ENCODE measurements at regions not wholly inside any gene's neighbourhood (a gene's known extent, or its start where the extent isn't known, plus 50 kb on each side); places are given as distances from the start of the nearest gene placed in this dataset.

DNA sequence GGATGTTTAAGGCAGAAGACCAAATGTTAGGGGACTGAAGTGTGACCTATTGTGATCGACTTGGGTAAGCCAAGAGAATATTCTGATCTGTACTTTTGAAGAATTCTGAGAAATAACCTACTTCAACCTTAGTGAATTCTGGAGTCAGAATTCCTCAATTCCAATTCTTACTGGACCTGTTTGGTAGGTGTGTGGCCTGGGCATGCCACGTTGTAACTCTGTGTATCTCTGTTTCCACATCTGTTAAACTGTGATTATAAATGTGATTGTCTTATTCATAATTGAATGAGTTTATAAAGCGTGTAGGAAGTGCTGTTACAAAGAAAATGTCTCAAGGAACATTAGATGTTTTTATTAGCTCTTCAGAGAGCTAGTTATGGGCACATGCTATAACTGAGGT, 64.5 kb downstream of the TUSC1 start:
- DNase-seq = no peak

DNA sequence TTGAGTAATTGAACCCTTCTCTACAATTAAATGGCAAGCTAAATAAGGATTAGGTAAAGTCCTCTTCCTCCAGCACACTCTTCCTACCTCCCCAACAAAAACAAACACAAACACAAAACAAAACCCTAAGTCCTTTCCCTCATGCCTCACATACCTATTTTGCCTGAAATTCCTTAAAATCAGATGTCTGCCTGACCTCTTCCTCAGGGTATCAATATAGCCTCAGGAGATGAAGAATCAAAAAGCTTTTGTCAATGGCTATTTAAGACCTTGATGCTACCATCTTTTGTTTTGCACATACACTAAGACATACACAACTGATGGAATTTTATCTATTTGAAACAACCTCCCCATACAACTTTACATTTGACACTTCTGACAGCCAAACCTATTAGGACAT, 75.1 kb downstream of the TUSC1 start:
- DNase-seq = no peak

DNA sequence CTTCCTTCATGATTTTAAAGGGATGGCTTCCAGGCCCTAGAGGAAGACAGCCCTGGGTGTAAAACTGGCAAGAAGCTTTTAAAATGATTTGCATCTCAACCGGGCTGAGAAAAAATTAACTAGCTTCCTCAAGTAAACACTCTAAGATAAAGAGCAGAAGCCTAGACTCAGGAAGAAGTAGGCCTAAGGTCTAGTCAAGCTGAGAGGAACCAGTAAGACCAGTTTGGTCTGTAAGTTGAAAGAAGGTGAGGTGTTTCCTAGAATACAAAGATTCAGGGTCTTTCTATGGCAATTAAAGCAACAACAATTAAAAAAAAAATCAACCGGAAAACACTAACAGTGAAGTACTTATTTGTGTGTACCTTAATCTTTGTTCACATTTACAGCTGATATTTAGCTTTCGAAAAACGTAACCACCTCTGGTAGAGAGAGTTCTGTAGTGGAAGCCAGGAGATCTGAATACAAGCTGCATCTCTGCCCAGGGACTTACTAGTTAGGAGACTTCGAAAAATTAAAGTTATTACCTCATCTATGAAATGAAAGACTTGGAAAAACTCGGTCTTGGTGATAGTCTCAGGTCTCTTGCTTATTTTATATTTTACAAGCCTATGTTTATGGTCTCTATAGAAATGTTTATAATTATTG, 75.7 kb downstream of the TUSC1 start:
- DNase-seq = no peak

- no peak for DNase-seq
These were observed 77.7 kb downstream of the TUSC1 start for GRCh38 chr9:25600501-25600900.

DNA sequence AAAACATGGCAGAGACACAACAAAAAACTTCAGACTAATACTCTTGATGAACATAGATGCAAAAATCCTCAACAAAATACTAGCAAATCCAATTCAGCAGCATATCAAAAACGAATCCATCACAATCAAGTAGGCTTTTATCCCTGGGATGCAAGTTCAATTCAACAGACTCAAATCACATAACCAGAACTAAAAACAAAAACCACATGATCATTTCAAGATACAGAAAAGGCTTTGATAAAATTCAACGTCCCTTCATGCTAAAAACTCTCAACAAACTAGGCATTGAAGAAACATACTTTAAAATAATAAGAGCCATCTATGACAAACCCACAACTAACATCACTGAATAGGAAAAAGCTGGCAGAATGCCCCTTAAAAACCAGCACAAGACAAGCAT, 93.6 kb downstream of the TUSC1 start:
- no peak for DNase-seq

DNA sequence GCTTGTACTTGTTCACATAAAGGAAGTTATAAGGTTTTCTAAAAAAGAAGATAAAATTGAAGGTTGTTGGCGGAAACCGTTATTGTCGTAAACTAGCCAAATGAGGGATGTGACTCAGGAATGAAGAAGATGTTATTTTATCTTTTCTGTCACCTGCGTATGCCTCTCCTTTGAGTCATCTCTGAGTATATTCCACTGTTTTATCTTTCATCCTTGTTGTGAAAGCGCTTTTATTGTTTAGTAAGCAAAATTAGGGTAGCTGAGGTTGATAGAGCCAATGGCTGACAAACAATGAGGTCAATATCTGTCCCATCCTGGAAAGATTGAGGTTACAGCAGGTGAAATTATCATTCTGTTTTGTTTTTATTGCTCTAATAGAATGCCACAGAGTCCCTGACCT, 105.0 kb downstream of the TUSC1 start:
- no peak for DNase-seq

GRCh38 chr9:25571491-25571890, 106.8 kb downstream of the TUSC1 start:
- no peak for DNase-seq

- no peak for DNase-seq
These were observed 107.4 kb downstream of the TUSC1 start for GRCh38 chr9:25570802-25571201.

- DNase-seq = no peak
These were observed 116.1 kb downstream of the TUSC1 start for GRCh38 chr9:25562101-25562500.

DNA sequence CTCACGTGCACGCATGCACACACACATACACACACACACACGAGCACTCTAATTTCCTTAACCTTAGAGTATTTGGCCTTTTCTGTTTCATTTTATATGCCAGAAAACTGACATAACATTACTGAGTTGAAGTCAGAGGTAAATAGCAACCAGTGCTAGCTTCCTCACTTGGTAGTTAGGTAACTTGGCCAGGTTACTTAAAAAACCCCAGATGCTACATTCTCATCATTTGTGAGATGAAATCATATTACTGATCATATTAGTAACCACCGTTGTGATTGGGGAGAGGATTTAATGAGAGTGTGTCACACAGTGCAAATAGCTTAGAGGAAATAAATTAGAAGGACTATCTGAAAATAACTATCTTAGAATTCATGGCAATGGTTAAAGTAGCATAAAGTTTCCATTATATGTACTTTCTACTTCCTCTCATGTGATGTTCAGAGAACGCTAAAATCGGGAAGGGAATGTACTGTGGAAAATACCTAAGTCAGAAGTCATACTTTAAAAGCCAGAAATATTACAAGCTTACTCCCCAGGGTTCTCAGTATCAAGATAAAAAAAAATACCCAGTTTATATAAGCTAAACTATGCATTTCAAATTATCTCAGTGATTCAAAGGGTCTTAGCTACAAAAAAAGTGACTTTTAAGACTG, 120.5 kb downstream of the TUSC1 start:
- DNase-seq = no peak

DNA sequence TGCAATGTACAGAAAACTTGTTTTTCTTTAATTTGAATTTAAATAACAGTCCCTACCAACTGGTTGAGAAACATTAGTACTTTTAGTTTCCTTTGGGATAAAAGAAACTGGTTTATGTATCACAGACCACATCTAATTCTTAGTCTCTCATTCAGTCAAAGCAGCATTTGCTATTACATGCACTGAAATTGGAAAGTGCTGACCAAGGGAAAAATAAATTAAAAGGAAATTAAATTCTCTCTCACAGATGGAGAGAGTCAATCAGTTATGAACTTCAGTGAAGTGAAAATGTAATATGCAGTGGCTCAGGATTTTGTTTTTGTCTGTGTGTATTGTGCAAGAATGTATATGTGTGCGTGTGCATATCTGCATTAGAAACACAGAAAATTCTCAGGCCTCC, 121.7 kb downstream of the TUSC1 start:
- DNase-seq = no peak

GRCh38 chr9:25548847-25549246, 129.4 kb downstream of the TUSC1 start:
- no peak for DNase-seq

- DNase-seq = no peak
These were observed 134.4 kb downstream of the TUSC1 start for GRCh38 chr9:25543806-25544205.

- no peak for DNase-seq
These were observed 135.9 kb downstream of the TUSC1 start for GRCh38 chr9:25542319-25542718.

DNA sequence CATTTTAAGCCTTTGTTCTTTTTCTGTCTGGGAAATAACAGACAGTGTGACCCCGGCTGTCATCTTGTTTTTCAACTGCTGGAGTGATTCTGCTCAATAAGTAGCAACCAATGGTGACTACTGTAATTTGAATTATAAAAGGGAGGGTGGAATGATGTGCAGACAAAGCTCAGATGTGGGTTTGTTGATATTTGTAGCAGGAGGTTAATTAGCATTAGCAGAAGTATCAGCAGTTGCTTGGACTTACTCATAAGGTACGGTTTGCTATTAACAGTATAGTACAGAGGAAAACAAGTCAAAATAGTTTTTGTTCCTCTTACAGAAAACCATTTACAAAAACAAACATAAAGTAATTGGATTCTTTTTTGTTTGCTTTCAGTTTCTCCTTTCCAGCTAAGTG, 140.4 kb downstream of the TUSC1 start:
- no peak for DNase-seq

- no peak for DNase-seq
These were observed 159.0 kb downstream of the TUSC1 start for GRCh38 chr9:25519286-25519685.

- DNase-seq = no peak
These were observed 160.5 kb downstream of the TUSC1 start for GRCh38 chr9:25517701-25518100.

DNA sequence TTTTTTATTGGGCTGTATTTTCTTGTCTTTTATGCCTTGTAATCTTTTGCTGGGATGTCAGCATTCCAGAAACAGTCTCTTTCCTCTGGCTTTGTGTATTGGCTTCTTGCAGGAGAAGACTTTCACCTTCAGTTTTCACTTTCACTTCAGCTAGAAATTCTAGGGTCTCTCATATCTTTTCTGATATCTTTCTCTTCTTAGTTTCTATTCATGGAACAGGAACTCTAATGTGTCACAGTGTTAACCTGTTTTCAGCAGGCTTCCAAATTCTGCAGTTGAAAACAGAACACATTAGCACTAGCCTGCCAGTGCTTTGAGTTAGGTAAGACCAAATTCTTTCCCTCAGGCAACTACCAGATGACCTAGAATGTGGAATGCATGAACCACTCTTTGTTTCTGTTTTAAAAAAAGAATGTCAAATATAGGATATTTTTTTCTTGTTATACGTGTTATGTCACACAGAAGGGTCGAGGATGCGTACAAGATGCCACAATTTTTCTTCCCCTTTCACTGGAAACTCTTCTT, 164.7 kb downstream of the TUSC1 start:
- DNase-seq = no peak

DNA sequence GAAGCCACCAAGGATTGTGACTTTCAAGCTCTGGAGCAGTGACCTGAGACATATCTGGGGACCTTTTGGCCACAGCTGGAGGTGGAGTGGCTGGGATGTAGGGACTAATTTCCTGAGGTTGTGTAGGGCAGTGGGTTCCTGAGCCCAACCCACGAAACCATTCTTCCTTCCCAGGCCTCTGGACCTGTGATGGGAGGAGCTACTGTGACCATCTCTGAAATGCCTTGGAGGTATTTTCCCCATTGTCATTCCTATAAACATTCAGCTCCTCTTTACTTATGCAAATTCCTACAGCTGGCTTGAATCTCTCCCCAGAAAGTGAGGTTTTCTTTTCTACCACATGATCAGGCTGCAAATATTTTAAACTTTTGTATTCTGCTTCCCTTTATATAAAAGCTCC, 172.6 kb downstream of the TUSC1 start:
- no peak for DNase-seq

- DNase-seq = no peak
These were observed 196.9 kb downstream of the TUSC1 start for GRCh38 chr9:25481372-25481771.

- DNase-seq = no peak
These were observed 197.5 kb downstream of the TUSC1 start for GRCh38 chr9:25480696-25481095.

DNA sequence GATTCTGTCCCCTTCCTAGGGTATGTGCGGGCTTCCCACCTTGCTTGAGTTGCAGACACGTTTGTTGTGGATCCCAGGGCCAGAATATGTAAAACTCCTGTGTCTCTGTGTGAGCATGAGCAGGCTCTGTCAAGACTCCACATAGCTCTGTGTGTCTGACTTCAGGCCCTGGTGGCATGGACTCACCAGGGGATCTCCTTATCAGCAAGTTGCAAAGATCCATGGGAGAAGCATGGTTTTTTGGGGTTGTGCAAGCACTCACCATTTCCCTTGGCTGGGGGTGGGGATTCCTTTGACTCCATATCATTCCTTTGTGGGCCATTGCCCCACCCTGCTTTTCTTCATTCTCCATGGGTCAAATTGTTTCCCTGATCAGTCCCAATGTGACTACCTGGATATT, 205.6 kb downstream of the TUSC1 start:
- no peak for DNase-seq

- DNase-seq = no peak
These were observed 206.1 kb downstream of the TUSC1 start for GRCh38 chr9:25472085-25472607.

DNA sequence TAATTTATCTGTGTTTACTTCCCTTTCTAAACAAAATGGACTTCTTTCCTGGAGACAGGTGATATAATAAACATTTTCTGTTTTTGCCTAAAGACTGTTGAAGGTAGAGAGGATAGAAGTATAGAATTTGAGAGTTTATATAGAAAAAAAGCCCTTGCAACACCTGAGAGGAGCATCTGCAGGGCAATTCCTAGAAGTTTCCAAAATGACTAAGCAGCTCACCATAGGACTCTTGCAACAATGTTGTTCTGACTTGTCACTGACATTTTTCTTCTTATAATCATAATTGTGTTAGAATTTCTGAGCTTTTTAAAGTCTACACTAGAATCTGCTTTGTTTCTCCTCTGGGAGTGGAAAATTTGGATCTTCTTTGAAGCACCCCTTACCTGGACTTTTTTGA, 216.8 kb downstream of the TUSC1 start:
- no peak for DNase-seq

DNA sequence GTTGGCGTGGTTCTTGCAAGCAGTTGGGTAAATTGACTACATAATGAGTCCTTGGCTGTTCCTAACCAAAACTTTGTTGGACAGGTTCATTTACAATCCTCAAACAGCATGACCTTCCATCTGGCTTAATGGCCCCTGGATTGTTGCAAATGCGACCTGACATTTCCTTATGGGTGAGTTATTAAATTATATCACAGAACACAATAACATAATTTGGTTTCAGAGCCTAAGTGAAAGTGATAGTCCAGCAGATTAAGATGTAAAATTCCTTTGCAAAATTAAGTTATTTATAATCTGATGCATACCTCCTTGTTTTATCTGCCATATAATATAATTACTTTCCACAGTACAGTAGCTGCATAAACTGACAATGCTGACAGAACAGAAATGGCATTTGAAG, 224.4 kb downstream of the TUSC1 start:
- no peak for DNase-seq
